ENCODE measurements at regions not wholly inside any gene's neighbourhood (a gene's known extent, or its start where the extent isn't known, plus 50 kb on each side); places are given as distances from the start of the nearest gene placed in this dataset.
"Not testable (repeated sequence)": the region's sequence is repeated elsewhere in the genome, so short reads cannot be mapped to it uniquely, and the experiment has no call there.

GRCh38 chr5:129163810-129164378 is 69.3 kb downstream of the ISOC1 start:
- intact Hi-C loops (cut with micrococcal nuclease), result no loop called here

- intact Hi-C loops (cut with micrococcal nuclease), result no loop called here
Observed at GRCh38 chr5:129170050-129170449, 75.5 kb downstream of the ISOC1 start.

- intact Hi-C loops (cut with micrococcal nuclease), result no loop called here
Observed at GRCh38 chr5:129171194-129171944, 76.8 kb downstream of the ISOC1 start.

DNA sequence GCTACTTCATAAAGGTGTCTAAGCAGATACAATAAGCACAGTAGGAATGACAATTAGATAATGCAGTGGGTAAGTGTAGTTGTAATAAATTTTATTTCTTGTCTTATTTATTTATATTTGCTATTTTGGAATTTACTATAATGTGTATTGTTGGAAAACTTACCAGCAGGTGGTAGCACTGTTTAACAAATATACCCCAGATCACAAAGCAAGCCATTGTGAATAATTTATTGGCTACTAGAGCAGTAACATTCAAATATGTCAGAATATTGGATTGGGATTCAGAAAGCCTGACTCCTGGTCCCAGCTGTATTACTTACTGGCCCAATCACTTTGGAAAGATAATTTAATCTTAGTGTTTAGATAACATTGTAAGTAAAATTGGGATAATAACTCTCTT is 78.0 kb downstream of the ISOC1 start:
- intact Hi-C loops (cut with micrococcal nuclease), result no loop called here

DNA sequence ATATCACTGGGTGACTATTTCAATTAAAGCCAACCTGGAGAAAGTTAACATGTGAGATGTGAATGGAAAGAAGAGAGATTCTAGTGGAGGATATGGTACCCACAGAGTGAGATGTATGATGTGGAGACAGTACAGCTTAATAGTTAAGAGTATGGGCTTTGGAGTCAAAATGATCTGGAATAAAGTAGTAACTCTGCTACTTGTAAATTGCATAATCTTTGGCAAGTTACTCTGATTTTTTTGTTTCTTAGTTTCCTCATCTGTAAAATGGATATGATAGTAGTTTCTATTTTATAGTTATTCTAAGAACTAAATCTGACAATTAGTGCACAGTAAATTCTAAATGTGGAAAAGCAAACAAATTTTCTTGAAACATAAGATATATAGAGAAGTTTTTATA is 79.2 kb downstream of the ISOC1 start:
- intact Hi-C loops (cut with micrococcal nuclease), result no loop called here

GRCh38 chr5:129174480-129174879 is 79.9 kb downstream of the ISOC1 start:
- intact Hi-C loops (cut with micrococcal nuclease), result no loop called here

GRCh38 chr5:129177451-129177850 is 82.9 kb downstream of the ISOC1 start:
- intact Hi-C loops (cut with micrococcal nuclease), result no loop called here

DNA sequence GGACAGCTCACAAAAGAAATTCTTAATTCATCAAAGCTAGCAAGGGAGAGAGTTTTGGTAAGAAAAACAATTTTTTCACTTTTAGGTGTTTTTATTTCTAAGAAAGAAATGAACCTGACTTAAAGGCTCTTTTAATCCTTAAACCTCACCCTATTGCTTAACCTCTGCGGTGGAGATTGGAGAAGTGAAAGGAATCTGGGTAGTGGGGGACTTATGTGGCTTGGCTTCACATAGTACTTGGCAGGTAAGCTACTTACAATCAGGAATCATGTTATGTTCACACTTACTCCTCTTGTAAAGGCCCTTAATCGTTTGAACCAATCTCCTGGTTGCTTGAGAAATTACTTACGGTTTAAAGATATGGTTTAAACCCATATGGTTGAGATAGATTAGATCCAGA is 104.8 kb downstream of the ISOC1 start:
- intact Hi-C loops (cut with micrococcal nuclease), result no loop called here

GRCh38 chr5:129204525-129204924 is 110.0 kb downstream of the ISOC1 start:
- intact Hi-C loops (cut with micrococcal nuclease), result no loop called here

- intact Hi-C loops (cut with micrococcal nuclease), result loop anchor here (1.0 kb wide), 1 partner anchor 43 kb away; no protein-coding TSS in a partner anchor
Observed at GRCh38 chr5:129216001-129216400, 121.5 kb downstream of the ISOC1 start.

DNA sequence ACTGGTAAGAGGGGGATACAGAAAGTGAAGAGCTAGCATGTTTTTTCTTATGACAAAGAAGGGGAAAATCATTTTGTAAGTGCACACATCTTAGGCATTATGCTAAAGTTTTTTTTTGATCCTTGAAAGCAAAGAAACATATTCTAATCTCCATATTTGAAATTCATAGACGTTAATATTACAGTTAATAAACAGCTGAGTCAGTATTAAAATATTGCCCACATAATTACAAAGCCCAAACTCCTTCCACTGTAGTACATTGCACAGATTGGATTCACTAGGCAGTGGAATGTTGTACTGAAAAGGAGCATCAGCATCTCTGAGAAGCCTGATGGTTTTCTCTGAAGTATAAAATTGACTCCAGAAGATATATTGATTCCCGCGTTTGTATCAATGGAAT is 122.6 kb downstream of the ISOC1 start:
- intact Hi-C loops (cut with micrococcal nuclease), result no loop called here

- intact Hi-C loops (cut with micrococcal nuclease), result no loop called here
Observed at GRCh38 chr5:129223178-129223577, 128.6 kb downstream of the ISOC1 start.

- intact Hi-C loops (cut with micrococcal nuclease), result no loop called here
Observed at GRCh38 chr5:129228577-129228976, 134.0 kb downstream of the ISOC1 start.

DNA sequence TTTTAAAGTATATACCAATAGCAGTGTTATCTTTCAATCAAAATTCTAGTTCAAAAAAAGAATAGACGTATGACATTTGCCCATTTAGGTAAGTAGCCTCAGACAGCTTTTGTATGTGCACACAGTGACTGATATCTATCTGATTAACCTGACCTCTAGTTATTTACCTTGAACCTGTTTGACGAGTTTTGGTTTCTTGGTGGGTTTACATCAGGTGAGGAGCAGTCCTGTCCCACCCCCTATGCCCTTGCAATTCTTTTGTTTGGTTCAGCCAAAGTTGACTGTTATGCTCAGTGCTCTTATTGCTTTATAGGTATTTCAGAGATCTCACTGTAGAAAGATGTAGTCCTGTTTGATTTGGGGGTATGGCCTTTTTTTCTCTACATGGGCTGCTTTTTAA is 147.2 kb downstream of the ISOC1 start:
- intact Hi-C loops (cut with micrococcal nuclease), result no loop called here

DNA sequence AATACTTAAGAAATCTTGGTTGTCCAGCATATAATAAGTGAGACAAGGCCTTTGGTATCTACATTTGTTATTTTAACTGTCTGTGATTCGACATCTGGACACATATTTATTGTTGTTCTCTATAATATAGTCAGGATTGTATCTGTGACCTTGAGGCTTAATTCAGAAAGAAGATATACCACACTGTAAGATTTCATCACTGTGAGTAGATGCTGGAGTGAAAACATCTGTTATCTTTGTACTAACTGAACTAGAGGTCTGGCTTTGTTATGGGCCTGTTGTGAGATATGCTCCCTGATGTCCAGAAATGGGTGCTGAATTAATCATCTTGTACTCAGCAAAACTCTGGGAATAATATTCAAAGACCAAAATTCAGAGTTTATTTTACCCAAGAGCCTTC is 148.5 kb downstream of the ISOC1 start:
- intact Hi-C loops (cut with micrococcal nuclease), result no loop called here

DNA sequence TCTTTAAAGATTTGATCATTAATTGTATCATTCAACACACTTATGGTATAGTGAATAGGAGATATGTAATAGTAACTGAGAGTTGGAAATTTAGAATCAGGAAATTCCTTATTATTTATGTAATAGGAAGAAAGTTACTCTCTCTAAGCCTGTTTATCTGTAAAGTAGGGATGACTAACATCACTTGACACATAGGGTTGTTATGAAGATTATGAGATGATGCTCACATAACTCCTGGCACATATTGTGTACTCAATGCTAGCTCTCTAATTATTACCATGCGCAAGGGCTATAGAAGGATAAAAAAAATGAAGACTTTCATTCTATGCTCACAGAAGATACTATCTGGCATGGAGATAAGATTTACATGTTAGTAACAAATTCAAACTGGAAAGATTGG is 149.9 kb downstream of the ISOC1 start:
- intact Hi-C loops (cut with micrococcal nuclease), result no loop called here

DNA sequence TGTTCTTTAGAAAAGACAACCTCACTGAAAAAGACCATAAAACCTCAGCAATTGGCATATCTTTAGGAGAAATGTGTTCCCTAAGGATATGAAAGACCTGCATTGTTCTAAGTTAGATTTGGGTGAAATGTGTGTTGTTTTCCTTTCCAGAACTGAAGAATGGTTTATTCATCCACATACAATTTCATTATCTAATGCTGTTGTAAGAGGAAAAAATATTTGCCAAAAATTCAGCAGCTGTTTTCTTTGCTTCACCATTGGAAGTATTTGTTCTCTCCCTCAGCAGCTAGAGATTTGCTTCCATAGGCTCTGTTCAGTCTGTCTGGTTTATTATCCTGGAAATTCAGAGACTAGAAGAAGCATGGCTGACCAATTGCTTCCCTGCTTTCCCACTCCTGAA is 150.9 kb downstream of the ISOC1 start:
- intact Hi-C loops (cut with micrococcal nuclease), result no loop called here

GRCh38 chr5:129246088-129246487 is 151.5 kb downstream of the ISOC1 start:
- intact Hi-C loops (cut with micrococcal nuclease), result no loop called here

DNA sequence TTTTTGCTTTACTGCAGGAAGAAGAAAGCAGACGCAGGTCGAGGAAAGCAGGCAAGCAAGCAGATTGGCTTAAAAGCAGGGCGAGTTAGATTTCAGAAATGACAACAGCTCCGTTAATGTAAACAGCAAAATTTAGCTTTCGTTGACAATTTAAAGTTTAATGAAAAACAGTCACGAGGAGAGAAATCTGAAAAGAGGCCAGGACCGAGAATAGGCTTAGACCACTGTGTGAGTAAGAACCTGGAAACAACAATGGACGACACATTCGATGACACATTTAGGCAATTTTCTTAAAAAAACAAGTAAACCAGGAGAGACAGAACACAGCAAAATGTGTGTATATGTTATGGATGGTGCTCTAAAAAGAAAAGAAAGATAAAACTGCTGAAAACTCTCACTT is 155.3 kb downstream of the ISOC1 start:
- intact Hi-C loops (cut with micrococcal nuclease), result no loop called here

DNA sequence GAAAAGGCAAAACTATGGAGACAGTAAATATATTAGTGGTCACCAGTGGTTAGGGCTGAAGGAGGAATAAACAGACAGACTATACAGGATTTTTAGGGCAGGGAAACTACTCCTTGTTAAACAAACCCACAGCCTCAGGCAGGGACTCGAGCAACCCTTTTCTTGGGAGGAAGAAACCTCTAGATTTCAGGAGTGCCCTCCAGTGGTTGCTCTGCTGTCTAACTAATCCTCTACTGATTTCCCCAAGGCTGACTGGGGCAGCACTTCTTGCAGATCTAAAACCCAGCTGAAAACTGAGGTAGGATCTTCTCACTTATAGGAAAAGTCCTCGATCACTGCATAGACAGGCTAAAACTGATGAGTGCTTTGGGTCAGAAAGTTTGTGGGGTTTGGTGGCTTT is 176.8 kb downstream of the ISOC1 start:
- intact Hi-C loops (cut with micrococcal nuclease), result loop anchor here (5.0 kb wide), 1 partner anchor 364 kb away; no protein-coding TSS in a partner anchor

- intact Hi-C loops (cut with micrococcal nuclease), result no loop called here
Observed at GRCh38 chr5:129284010-129284409, 176.1 kb upstream of the ADAMTS19 start.

- intact Hi-C loops (cut with micrococcal nuclease), result not testable (repeated sequence)
Observed at GRCh38 chr5:129294216-129294615, 165.9 kb upstream of the ADAMTS19 start.

DNA sequence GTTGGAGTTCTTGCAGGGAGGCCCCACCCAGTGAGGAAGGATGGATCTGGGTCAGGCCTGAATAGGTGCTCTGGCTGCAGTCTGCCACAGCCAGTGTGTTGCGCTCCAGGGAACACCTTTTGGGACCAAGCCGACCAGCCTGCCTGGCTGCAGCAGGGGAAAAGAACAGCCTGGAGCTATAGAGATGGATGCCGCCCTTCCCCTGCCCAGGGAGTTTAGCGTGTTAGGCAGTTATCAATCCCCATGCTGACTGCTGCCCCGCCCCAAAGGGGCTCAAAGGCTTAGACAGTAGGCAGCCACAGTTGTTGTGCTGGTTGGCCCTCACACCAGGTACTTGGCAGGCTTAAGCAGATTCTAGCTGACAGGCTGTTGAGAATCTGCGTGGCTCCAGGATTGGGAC is 153.4 kb upstream of the ADAMTS19 start:
- intact Hi-C loops (cut with micrococcal nuclease), result no loop called here

All from T-helper 1 cell treated with Interleukin-12 subunit alpha and Interleukin-12 subunit beta and Interleukin-4 antibody, amounts not matched to agents 30 ng/mL and 1 ng/mL, for 36 hours (primary cell).